Mesodermal cell (in vitro differentiated cells): ENCODE measurements at regions not wholly inside any gene's neighbourhood (a gene's known extent, or its start where the extent isn't known, plus 50 kb on each side); places are given as distances from the start of the nearest gene placed in this dataset.
"Not testable (repeated sequence)": the region's sequence is repeated elsewhere in the genome, so short reads cannot be mapped to it uniquely, and the experiment has no call there.

Experiments used
- H3K27ac ChIP-seq: 2 replicates; pipeline ENCODE4 v1.7.0; 2013; ENCODE audit warnings: mild to moderate bottlenecking, low read depth, low read length, moderate library complexity; ENCODE audit not compliant: severe bottlenecking
- H3K36me3 ChIP-seq: 2 replicates; pipeline ENCODE4 v1.7.1; 2013; ENCODE audit warnings: mild to moderate bottlenecking, low read length, moderate library complexity; ENCODE audit not compliant: control insufficient read depth, insufficient read depth
- H3K4me1 ChIP-seq: one replicate; pipeline ENCODE4 v1.7.1; 2013; ENCODE audit warnings: mild to moderate bottlenecking, low read length; ENCODE audit not compliant: insufficient read depth, control insufficient read depth, poor library complexity, severe bottlenecking
- H3K4me3 ChIP-seq: 2 replicates; pipeline ENCODE4 v1.7.0; 2013; ENCODE audit warnings: low read length, control low read depth, mild to moderate bottlenecking; ENCODE audit not compliant: insufficient read depth, poor library complexity, severe bottlenecking; ENCODE audit errors: extremely low read depth
- H3K9me3 ChIP-seq: 2 replicates; pipeline ENCODE4 v1.7.1; 2013; ENCODE audit warnings: mild to moderate bottlenecking, low read length, moderate library complexity; ENCODE audit not compliant: control insufficient read depth
- WGBS, 2 experiments: methylation state at CpG; one replicate each; pipeline ENCODE4 v1.1.5; 2013; ENCODE audit warnings: missing lambda C conversion rate in 2 of 2; ENCODE audit not compliant: insufficient coverage in 2 of 2; 5-methylcytosine and 5-hydroxymethylcytosine counted together

- Histone ChIP-seq H3K9me3 (no peaks in the 10 kb centered on the region), H3K36me3 (no peaks in the 10 kb centered on the region), H3K27ac (no peak overlapping the region), H3K4me1 (peaks cover 11% of the 10 kb centered on the region), H3K4me3 (no peak overlapping the region)
- WGBS, 2 experiments: 89 to 92% methylated on average over 1 to 2 of the region's 6 CpGs
These were observed 308.4 kb downstream of the ABCC12 start for GRCh38 chr16:47847220-47847970.

- Histone ChIP-seq H3K36me3 (no peaks in the 10 kb centered on the region), H3K27ac (no peak overlapping the region), H3K4me1 (no peaks in the 10 kb centered on the region), H3K4me3 (no peak overlapping the region), H3K9me3 (peaks cover 20% of the 10 kb centered on the region)
- 100% methylated on average over 1 of the region's 2 CpGs; no CpG with 5 or more reads in 1 of the 2 experiments for WGBS, 2 experiments
These were observed 321.2 kb downstream of the ABCC12 start for GRCh38 chr16:47834485-47835024.

- no peak overlapping the region for H3K4me3 ChIP-seq
- H3K27ac ChIP-seq: no peak overlapping the region
- WGBS, 2 experiments: 100% methylated on average over 1 of the region's 1 CpG; no CpG with 5 or more reads in 1 of the 2 experiments
These were observed 322.0 kb downstream of the ABCC12 start for GRCh38 chr16:47833771-47834170.

GRCh38 chr16:47829850-47830600, 325.8 kb downstream of the ABCC12 start:
- WGBS, 2 experiments: no CpG with 5 or more reads among the region's 2 CpGs
- Histone ChIP-seq H3K27ac (no peak overlapping the region), H3K4me1 (no peaks in the 10 kb centered on the region), H3K36me3 (no peaks in the 10 kb centered on the region), H3K9me3 (peaks cover 23% of the 10 kb centered on the region), H3K4me3 (no peak overlapping the region)

More at GRCh38 chr16:47833771-47834170, 322.0 kb downstream of the ABCC12 start:
- Histone ChIP-seq H3K4me1 (no peaks in the 10 kb centered on the region), H3K36me3 (no peaks in the 10 kb centered on the region), H3K9me3 (peaks cover 20% of the 10 kb centered on the region)

- Histone ChIP-seq H3K27ac (no peak overlapping the region), H3K36me3 (no peaks in the 10 kb centered on the region), H3K4me1 (no peaks in the 10 kb centered on the region), H3K4me3 (no peak overlapping the region), H3K9me3 (peaks cover 11% of the 10 kb centered on the region)
- 86 to 100% methylated on average over 2 of the region's 4 CpGs for WGBS, 2 experiments
These were observed 329.7 kb downstream of the ABCC12 start for GRCh38 chr16:47826070-47826469.

- Histone ChIP-seq H3K9me3 (peaks cover 9% of the 10 kb centered on the region), H3K4me3 (no peak overlapping the region), H3K27ac (no peak overlapping the region), H3K36me3 (no peaks in the 10 kb centered on the region), H3K4me1 (no peaks in the 10 kb centered on the region)
- WGBS, 2 experiments: 92 to 95% methylated on average over 2 to 4 of the region's 4 CpGs
These were observed 338.7 kb downstream of the ABCC12 start for GRCh38 chr16:47817048-47817447.

GRCh38 chr16:47816511-47816910, 339.3 kb downstream of the ABCC12 start:
- H3K4me1 ChIP-seq: no peaks in the 10 kb centered on the region
- no peaks in the 10 kb centered on the region for H3K36me3 ChIP-seq
- peaks cover 9% of the 10 kb centered on the region for H3K9me3 ChIP-seq
- H3K27ac ChIP-seq: no peak overlapping the region
- no peak overlapping the region for H3K4me3 ChIP-seq

GRCh38 chr16:47815655-47816054, 340.1 kb downstream of the ABCC12 start:
- Histone ChIP-seq H3K4me1 (no peaks in the 10 kb centered on the region), H3K27ac (no peak overlapping the region), H3K36me3 (no peaks in the 10 kb centered on the region), H3K9me3 (peaks cover 9% of the 10 kb centered on the region), H3K4me3 (no peak overlapping the region)

- WGBS, 2 experiments: 67% methylated on average over 1 of the region's 3 CpGs; no CpG with 5 or more reads in 1 of the 2 experiments
These were observed 344.0 kb downstream of the ABCC12 start for GRCh38 chr16:47811758-47812157.

GRCh38 chr16:47806309-47806847, 345.2 kb downstream of the PHKB start:
- Histone ChIP-seq H3K36me3 (no peaks in the 10 kb centered on the region), H3K9me3 (no peaks in the 10 kb centered on the region), H3K4me3 (no peak overlapping the region), H3K4me1 (no peaks in the 10 kb centered on the region), H3K27ac (no peak overlapping the region)
- 91 to 94% methylated on average over 9 to 10 of the region's 10 CpGs for WGBS, 2 experiments

More at GRCh38 chr16:47811758-47812157, 344.0 kb downstream of the ABCC12 start:
- not testable (repeated sequence) for H3K9me3 ChIP-seq, H3K4me1 ChIP-seq, H3K27ac ChIP-seq, H3K4me3 ChIP-seq, H3K36me3 ChIP-seq
